WERI-Rb-1 (cell line): ENCODE measurements at regions not wholly inside any gene's neighbourhood (a gene's known extent, or its start where the extent isn't known, plus 50 kb on each side); places are given as distances from the start of the nearest gene placed in this dataset.

Source experiments
- DNase-seq: peaks from one replicate; pipeline ENCODE4 v3.0.0-alpha.2; 2020
- H3K27ac ChIP-seq: fragments of 250-450 bp; sonication (Bioruptor Pico); 2 replicates; pipeline ENCODE4 v1.5.1; 2020; ENCODE audit warnings: mild to moderate bottlenecking, moderate library complexity
- H3K27me3 ChIP-seq: fragments of 250-450 bp; sonication (Bioruptor Pico); 2 replicates; pipeline ENCODE4 v1.5.1; 2021; ENCODE audit warnings: mild to moderate bottlenecking, low read depth, moderate library complexity; ENCODE audit not compliant: insufficient read depth, severe bottlenecking
- H3K36me3 ChIP-seq: fragments of 250-450 bp; sonication (Bioruptor Pico); 2 replicates; pipeline ENCODE4 v1.5.1; 2020; ENCODE audit warnings: mild to moderate bottlenecking, moderate library complexity
- H3K4me3 ChIP-seq: 2 replicates; pipeline ENCODE4 v1.5.1; 2011; ENCODE audit warnings: low read depth, mild to moderate bottlenecking, control low read depth, low read length
- H3K9me3 ChIP-seq: fragments of 250-450 bp; sonication (Bioruptor Pico); 2 replicates; pipeline ENCODE4 v1.5.1; 2021; ENCODE audit warnings: mild to moderate bottlenecking, moderate library complexity; ENCODE audit not compliant: severe bottlenecking
- TF ChIP-seq, protein P1 (sequence below): IDR thresholded peaks from 2 replicates; pipeline ENCODE4 v1.5.1; 2011; ENCODE audit warnings: low read depth, mild to moderate bottlenecking, control low read depth, inconsistent platforms, low read length

DNA sequence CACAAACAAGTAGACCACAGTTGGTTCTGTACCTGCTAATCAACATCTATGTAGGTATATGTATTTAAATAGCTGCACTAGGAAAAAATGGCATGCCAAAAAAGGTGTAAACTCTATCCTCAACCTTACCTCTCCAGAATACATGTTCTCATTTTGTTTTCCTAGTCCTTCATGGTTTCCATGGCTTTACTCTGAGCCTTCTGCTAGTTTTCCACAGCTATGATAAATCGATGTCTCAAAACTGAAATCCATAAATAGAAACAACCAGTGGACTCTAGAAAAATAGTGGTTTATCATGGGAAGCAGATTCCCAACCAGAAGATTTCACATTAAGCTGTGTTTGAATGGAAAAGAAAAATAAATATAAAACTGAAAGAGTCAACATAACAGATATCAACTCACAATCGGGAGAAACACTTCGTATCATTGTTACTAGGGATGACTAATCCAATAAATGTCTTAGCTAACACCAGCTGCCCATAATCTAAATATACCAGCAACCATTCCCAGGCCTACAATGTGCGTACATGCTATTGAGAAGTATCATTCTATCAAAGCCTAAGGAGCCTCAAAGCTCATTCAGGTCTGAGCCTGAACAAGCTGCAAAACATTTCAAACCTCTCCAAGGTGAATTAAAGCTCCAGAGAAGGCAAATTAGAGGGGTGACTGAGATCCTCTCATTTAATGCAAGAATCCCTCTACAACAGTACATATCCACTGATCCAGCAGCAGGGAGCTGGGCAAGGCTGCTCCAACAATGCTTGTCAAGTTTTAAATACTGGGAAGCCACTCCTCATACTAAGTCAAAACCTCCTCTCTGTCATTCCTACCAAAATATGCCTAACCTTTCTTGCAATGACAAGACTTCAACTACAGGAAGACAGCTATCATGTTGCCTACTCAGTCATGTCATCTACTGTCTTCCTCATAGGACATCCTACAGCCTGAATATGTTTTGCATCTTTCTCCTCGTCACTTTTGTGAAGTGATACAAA lies 90.2 kb downstream of the KCTD12 start:
- no peaks in the 10 kb centered on the region for H3K27me3 ChIP-seq
- DNase-seq: no peak
- no peak overlapping the region for H3K4me3 ChIP-seq
- H3K36me3 ChIP-seq: no peaks in the 10 kb centered on the region
- no peaks in the 10 kb centered on the region for H3K9me3 ChIP-seq
- TF ChIP-seq, protein P1, sequence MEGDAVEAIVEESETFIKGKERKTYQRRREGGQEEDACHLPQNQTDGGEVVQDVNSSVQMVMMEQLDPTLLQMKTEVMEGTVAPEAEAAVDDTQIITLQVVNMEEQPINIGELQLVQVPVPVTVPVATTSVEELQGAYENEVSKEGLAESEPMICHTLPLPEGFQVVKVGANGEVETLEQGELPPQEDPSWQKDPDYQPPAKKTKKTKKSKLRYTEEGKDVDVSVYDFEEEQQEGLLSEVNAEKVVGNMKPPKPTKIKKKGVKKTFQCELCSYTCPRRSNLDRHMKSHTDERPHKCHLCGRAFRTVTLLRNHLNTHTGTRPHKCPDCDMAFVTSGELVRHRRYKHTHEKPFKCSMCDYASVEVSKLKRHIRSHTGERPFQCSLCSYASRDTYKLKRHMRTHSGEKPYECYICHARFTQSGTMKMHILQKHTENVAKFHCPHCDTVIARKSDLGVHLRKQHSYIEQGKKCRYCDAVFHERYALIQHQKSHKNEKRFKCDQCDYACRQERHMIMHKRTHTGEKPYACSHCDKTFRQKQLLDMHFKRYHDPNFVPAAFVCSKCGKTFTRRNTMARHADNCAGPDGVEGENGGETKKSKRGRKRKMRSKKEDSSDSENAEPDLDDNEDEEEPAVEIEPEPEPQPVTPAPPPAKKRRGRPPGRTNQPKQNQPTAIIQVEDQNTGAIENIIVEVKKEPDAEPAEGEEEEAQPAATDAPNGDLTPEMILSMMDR: no peak
- no peak overlapping the region for H3K27ac ChIP-seq

DNA sequence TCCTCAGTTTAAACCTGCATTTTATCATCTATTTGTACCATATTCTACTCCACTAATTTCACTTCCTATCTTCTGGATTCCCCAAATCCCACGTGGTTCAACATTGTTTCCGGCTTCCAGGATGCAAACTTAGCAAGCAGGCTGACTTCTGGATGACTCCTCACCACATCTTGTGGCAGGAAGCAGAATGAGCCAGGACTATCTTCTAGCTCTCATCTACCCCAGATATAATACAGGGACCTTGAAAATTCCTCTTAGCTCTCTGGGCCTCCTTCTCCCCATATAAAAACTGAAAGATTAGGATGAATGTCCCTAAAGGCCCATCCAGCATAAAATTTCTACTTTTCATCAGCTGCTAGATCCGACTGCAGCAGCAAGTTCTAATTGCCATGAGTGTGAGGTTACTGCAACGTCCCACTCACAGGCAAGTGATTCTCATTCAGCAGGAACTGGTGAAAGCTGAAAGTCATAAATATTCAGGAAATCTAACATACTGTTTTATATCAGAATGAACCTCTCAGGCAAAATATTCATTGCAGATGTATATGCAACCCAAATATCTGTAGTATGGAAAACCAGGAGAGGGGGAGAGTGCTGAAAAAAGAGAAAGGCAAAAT lies 93.4 kb downstream of the KCTD12 start:
- TF ChIP-seq, protein P1: no peak
- no peak overlapping the region for H3K4me3 ChIP-seq
- no peaks in the 10 kb centered on the region for H3K9me3 ChIP-seq
- H3K36me3 ChIP-seq: no peaks in the 10 kb centered on the region
- no peak for DNase-seq
- H3K27ac ChIP-seq: no peak overlapping the region
- no peaks in the 10 kb centered on the region for H3K27me3 ChIP-seq

DNA sequence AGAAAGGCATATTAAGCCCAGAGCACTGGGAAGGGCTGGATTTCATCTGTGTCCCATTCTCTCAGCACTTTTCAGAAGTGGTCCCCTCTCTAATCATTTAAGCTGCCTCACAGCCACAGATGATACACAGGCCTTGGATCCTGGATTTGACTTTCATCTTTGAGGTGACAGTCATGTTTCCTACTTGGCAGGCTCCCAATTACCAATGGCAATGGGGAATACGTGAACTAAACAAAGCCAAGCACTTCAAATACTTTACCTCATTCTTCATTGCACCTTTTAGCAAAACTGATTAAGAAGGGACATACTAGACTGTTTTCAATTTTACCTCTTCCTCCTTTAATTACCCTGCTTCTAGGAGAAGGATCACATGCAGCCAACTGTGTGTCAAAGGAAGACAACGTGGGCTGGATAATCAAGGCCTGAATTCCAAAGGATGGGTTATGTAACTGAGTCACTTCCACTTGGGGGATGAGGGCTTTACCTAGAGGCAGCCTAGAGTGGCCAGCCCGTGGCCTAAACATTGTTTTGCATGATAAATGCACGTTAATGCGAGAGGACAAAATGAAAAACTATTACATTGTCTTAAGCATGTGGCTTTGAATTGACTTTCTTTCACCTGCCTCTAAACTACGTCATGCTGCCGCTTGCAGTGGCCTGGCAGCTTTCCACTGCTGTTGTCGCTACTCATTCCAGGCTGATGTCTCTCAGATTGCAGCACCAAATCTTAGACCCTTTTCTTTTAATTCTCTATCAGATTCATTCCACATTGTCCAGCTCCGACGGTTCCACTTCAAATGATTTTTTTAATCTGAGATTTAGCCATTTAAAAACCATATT lies 95.0 kb downstream of the KCTD12 start:
- no peak for DNase-seq
- H3K27ac ChIP-seq: no peak overlapping the region
- no peaks in the 10 kb centered on the region for H3K27me3 ChIP-seq

DNA sequence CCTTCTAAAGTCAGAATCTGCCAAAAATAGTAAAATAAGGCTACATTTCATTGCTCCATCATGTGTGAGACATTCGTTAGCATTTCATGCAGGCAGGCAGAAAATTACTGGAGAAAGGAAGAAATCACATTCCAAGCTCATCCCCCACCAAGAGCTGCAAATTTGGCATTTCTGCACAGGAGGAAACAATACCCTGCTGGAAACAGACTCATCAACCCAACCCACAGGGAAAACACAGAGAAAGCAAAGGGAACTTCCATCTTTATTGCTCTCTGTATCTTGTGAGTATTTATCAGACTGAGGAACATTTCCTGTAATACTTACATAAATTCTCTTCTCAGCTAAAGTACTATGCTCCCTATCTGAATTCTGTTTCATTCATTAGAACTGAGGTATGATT lies 95.7 kb downstream of the KCTD12 start:
- no peak for DNase-seq
- Histone ChIP-seq H3K27me3 (no peaks in the 10 kb centered on the region), H3K27ac (no peak overlapping the region), H3K36me3 (no peaks in the 10 kb centered on the region), H3K4me3 (no peak overlapping the region), H3K9me3 (no peaks in the 10 kb centered on the region)
- TF ChIP-seq, protein P1: no peak

More for the DNA sequence above, 95.0 kb downstream of the KCTD12 start:
- TF ChIP-seq, protein P1: no peak
- no peaks in the 10 kb centered on the region for H3K9me3 ChIP-seq
- no peak overlapping the region for H3K4me3 ChIP-seq
- H3K36me3 ChIP-seq: no peaks in the 10 kb centered on the region

DNA sequence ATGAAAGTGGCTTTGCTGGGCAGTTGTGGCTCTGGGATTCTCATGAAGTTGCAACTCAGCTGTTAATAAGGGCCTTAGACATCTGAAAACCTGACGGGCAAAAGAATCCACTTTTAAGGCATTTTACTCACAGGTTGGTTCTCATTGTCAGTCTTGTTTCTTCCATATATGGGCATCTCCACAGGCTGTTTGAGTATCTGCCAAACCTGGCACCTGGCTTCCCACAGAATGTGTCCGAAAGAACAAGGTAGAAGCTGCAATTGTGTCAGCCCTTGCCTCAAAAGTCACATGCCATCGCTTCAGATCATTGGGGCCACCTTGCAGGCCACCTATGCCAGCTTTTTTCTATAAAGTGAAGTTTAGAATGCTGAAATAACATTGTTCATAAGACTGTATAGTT lies 102.4 kb downstream of the KCTD12 start:
- no peaks in the 10 kb centered on the region for H3K9me3 ChIP-seq
- no peaks in the 10 kb centered on the region for H3K36me3 ChIP-seq
- no peak overlapping the region for H3K4me3 ChIP-seq
- H3K27me3 ChIP-seq: no peaks in the 10 kb centered on the region
- TF ChIP-seq, protein P1: no peak
- no peak overlapping the region for H3K27ac ChIP-seq
- DNase-seq: no peak
